22Rv1 (cell line): ENCODE measurements at regions not wholly inside any gene's neighbourhood (a gene's known extent, or its start where the extent isn't known, plus 50 kb on each side); places are given as distances from the start of the nearest gene placed in this dataset.

Experiments used
- ZFX ChIP-seq: fragments of 450-650 bp; IDR thresholded peaks from 2 replicates; pipeline ENCODE4 v1.6.1; 2017; ENCODE audit warnings: antibody characterized with exemption, borderline replicate concordance
- TF ChIP-seq, protein P1 (sequence below): fragments of 450-650 bp; IDR thresholded peaks from 2 replicates; pipeline ENCODE4 v1.5.1; 2017; ENCODE audit warnings: mild to moderate bottlenecking

DNA sequence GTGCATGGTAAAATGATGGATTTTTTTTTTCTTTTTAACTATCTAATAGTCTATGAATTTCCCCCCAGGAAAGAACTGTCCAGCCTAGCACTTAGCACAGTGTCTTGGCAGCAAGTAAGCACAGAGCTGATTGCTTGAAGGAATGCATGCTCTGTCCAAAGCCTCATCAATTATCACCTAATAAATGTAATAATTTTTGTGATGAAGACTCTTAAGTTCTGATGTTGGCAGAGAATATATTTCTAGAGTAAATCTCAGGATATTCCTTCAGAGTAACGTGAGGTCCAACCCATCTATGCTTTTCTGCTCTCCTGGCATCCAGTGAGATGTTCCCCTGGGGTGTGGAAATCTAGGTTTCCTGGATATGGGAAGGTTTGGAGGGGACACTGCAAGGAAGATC is 152.4 kb downstream of the TMX1 start:
- TF ChIP-seq, protein P1, sequence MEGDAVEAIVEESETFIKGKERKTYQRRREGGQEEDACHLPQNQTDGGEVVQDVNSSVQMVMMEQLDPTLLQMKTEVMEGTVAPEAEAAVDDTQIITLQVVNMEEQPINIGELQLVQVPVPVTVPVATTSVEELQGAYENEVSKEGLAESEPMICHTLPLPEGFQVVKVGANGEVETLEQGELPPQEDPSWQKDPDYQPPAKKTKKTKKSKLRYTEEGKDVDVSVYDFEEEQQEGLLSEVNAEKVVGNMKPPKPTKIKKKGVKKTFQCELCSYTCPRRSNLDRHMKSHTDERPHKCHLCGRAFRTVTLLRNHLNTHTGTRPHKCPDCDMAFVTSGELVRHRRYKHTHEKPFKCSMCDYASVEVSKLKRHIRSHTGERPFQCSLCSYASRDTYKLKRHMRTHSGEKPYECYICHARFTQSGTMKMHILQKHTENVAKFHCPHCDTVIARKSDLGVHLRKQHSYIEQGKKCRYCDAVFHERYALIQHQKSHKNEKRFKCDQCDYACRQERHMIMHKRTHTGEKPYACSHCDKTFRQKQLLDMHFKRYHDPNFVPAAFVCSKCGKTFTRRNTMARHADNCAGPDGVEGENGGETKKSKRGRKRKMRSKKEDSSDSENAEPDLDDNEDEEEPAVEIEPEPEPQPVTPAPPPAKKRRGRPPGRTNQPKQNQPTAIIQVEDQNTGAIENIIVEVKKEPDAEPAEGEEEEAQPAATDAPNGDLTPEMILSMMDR, result no peak
- no peak for TF ChIP-seq ZFX
